GM12864 (cell line): ENCODE measurements at regions not wholly inside any gene's neighbourhood (a gene's known extent, or its start where the extent isn't known, plus 50 kb on each side); places are given as distances from the start of the nearest gene placed in this dataset.

Experiments
- DNase-seq: peaks from one replicate; pipeline ENCODE4 v3.0.0-alpha.2; 2011; ENCODE audit warnings: low read depth
- H3K4me3 ChIP-seq: 2 replicates; pipeline ENCODE4 v1.5.1; 2011; ENCODE audit warnings: mild to moderate bottlenecking, low read depth, low read length, control low read depth
- TF ChIP-seq, protein P1 (sequence below): IDR thresholded peaks from 2 replicates; pipeline ENCODE4 v1.5.1; 2011; ENCODE audit warnings: low read depth, mild to moderate bottlenecking, moderate library complexity, low read length, control low read depth, inconsistent platforms; ENCODE audit errors: missing control alignments

DNA sequence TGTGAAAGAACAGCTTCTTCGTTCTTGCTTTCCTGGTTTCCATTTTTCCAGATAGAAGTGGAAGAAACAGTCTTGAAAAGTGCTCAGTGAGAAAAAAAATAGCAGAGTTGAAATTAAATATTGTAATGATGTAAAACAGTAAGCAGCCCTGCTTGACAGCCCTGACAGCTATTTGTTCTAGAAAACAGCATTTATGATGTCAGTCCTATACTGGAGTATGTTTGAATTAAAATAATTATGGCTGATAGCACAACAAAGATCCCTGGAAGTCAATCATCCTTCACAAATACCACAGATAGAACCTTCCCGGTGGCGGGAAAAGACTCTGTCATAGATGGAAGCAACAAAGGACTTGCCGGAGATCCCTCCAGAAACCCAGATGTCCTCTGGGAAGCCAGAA, 298.0 kb upstream of the TNRC6C start:
- no peak for DNase-seq

DNA sequence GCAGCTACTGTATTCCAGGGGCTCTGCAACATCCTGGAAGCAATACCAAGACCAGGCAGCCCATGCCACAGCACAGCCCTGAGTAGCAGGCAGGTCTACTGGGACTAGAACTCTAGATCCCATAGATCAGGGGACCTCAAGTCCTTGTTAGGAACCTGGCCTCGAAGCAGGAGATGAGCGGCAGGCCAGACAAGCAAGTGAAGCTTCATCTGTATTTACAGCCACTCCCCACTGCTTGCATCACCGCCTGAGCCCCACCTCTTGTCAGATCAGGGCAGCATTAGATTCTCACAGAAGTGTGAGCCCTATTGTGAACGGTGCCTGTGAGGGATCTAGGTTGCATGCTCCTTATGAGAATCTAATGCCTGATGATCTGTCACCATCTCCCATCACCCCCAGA, 295.7 kb upstream of the TNRC6C start:
- TF ChIP-seq, protein P1, sequence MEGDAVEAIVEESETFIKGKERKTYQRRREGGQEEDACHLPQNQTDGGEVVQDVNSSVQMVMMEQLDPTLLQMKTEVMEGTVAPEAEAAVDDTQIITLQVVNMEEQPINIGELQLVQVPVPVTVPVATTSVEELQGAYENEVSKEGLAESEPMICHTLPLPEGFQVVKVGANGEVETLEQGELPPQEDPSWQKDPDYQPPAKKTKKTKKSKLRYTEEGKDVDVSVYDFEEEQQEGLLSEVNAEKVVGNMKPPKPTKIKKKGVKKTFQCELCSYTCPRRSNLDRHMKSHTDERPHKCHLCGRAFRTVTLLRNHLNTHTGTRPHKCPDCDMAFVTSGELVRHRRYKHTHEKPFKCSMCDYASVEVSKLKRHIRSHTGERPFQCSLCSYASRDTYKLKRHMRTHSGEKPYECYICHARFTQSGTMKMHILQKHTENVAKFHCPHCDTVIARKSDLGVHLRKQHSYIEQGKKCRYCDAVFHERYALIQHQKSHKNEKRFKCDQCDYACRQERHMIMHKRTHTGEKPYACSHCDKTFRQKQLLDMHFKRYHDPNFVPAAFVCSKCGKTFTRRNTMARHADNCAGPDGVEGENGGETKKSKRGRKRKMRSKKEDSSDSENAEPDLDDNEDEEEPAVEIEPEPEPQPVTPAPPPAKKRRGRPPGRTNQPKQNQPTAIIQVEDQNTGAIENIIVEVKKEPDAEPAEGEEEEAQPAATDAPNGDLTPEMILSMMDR = no peak
- H3K4me3 ChIP-seq = no peak overlapping the region
- no peak for DNase-seq

More for the DNA sequence above, 298.0 kb upstream of the TNRC6C start:
- no peak overlapping the region for H3K4me3 ChIP-seq
- TF ChIP-seq, protein P1 = no peak

DNA sequence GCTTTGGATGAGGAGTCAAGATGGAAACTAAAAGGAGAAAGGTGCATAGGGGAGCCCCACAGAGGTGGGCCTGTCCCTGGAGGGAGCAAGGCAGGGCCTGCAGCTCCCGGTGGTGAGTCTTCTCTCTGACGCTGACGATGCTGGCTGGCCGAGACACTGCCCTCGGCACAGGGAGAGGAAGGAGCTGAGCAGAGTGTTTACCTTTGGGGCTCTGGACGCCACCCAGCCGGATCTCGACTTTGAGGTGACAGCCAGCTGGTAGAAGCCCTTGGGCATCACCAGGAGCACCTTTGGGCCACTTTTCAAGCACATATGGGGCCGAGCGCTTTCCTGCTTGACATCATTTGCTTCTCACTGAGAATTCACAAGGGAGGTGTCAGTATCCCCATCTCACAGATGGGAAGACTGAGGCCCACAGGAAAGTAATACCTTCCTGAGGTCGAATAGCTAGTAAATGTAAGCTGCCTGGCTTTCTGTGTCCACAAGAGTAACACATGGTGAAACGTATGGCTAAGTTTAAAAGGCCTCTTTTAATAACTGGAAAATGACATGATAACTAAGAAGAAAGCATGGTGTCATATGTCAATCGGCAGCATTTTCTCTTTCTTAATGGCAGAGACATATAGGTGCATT, 294.3 kb upstream of the TNRC6C start:
- TF ChIP-seq, protein P1 = no peak
- DNase-seq = no peak

DNA sequence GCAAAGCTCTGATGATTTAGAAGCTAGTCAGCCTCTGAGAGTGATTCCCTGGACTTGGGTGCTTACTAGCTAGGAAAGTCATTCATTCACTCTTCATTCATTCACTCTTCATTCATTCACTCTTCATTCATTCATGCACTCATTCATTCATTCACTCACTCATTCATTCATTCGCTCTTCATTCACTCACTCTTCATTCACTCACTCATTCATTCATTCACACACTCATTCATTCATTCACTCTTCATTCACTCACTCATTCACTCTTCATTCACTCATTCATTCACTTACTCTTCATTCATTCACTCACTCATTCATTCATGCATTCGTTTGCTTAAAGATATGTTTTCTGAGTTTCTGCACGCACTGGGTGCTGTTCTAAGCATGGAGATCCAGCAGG, 292.7 kb upstream of the TNRC6C start:
- no peak for DNase-seq
- TF ChIP-seq, protein P1 = no peak
- no peak overlapping the region for H3K4me3 ChIP-seq

More for the DNA sequence above, 294.3 kb upstream of the TNRC6C start:
- H3K4me3 ChIP-seq = no peak overlapping the region

DNA sequence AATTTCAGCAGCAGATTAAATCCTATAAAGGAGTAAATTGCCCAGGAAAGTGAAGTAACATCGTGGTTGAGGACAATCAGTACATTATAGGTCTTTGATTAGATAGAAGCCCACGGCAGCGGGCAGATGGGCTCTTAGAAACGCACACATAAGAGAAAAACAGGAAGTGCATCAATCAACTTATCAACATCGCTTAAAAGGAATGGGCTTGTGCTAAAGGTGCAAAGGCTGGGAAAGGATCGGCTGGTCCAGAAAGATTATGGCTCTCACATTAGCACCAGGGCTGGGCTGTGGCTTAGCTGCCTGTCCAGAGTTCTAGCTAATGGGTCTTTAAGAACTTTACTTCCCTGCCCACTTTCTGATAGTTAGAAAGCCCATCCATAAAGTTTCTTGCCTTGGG, 292.0 kb upstream of the TNRC6C start:
- TF ChIP-seq, protein P1 = no peak
- no peak for DNase-seq
- no peak overlapping the region for H3K4me3 ChIP-seq

DNA sequence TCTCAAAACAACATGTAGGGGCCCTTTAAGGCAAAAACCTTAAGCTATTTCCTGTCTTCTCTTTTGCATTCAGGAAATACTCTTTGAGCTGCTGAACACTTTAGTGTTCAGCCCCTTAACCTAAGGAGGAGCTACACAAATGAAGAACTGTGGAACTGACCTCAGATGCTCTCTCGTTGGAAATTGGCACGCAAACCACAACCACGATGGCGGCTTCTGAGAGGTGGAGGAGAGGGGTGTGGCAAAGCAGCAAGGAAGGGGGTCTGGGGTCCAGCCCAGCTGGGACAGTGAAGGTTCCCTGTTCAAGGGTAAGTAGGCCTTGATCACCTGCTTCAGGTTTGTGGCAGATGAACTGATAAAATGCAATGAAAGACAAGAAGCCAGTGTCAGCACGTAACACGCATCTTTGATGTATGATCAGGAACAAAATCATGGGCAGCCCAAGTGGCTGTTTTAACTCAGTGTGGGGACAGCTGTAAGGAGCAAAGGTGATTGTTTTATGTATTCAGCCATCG, 291.6 kb upstream of the TNRC6C start:
- peak overlapping the region; percentile 0; the same call in 1 of the 2 replicates for H3K4me3 ChIP-seq
- peak; percentile 15 for DNase-seq
- TF ChIP-seq, protein P1 = no peak

DNA sequence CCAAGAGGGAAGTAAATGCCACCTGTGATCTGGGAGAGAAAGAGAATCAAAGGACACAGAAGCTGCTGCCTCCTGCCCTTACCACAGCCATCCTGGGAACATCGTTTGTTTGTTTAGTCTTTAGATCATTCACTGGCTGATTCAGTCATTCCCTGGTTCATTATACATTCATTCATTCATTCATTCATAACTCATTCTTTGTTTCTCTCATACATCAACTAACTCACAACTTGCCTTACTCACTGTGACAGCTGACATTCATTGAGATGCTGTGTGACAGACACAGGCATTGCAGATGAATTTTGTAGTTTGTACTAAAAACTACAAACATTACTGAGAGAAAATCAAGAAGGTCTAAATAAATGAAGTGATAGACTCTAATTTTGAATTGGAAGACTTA, 291.0 kb upstream of the TNRC6C start:
- TF ChIP-seq, protein P1 = no peak
- DNase-seq = no peak
- H3K4me3 ChIP-seq = peak overlapping the region; percentile 0; the same call in 1 of the 2 replicates
